ENCODE measurements at regions not wholly inside any gene's neighbourhood (a gene's known extent, or its start where the extent isn't known, plus 50 kb on each side); places are given as distances from the start of the nearest gene placed in this dataset.
A peak's percentile ranks its signal among the peaks of the same experiment; 100 is the strongest.
"Not testable (repeated sequence)": the region's sequence is repeated elsewhere in the genome, so short reads cannot be mapped to it uniquely, and the experiment has no call there.

DNA sequence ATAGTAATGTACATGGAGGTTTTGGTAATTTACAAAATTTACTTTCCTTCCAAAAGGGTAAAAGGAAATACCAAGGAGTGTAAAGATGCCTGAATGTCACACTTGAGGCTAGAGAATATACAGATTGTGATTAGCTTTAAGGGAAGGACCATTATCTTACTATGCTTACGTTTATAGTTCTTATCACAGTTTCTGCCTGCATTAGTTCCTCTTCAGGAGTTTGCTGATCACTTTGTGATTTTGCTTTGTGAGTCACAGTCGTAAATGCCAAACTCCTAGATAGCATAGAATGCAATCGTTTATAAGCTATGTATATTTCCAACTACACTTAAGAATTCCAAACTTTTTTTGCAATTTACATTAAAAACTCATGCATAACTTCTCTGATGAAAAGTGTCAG is 1034.6 kb downstream of the DIPK2A start:
- DNase-seq, result no peak

DNA sequence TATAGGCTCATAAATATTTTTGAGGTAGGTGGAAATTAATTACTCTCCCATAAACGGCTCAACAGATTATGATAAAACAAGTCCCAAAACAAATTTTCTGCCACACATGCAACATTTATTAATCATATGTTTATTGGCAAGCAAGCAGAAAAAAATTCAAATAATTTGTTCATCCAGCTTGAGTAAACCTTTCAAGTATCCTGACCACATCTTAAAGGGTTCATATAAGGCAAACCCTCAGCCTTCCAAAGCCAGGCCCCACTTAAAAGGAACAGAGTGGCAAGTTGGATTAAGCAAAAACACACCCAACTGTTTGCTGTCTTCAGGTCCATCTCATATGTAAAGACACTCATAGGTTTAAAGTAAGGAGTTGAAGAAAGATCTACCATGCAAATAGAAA is 1042.3 kb downstream of the DIPK2A start:
- no peak for DNase-seq

GRCh38 chr3:145015253-145015652 is 1043.6 kb downstream of the DIPK2A start:
- DNase-seq, result no peak

GRCh38 chr3:145017959-145018358 is 1046.3 kb downstream of the DIPK2A start:
- no peak for DNase-seq

- DNase-seq, result no peak
Observed at GRCh38 chr3:145022447-145022846, 1050.8 kb downstream of the DIPK2A start.

DNA sequence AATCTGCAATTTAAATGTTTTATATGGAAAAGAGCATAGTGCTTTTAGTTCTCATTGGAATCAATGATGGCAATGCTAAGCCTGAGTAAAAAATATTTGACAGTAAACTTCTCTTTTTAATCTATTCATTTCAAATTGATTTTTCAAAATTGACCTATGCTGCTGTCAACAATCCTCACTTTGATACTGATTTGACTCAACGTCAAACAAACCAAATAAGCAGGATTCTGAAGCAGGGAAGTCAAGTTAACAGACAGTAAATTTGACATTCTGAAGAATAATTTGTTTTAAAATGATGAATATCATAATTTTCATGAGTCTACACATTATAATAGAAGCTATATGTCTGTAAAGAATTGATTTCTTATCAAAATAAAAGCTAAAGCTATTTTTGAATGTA is 1053.1 kb downstream of the DIPK2A start:
- no peak for DNase-seq

DNA sequence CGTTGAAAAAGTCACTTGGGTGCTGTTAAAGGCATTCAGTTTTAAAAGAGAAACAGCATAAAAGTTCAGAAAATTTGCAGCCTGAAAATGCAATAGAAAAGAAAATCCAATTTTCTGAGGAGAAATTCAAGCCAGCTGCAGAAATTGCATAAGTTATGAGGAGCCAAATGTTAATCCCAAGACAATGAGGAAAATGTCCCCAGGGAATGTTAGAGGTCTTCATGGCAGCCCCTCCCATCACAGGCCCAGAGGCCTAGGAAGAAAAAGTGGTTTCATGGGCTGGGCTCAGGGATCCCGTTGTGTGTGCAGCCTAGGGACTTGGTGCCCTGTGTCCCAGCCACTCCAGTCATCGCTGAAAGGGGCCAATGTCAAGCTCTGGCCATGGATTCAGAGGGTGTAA is 1055.6 kb downstream of the DIPK2A start:
- DNase-seq, result not testable (repeated sequence)

- no peak for DNase-seq
Observed at GRCh38 chr3:145032791-145033190, 1061.2 kb downstream of the DIPK2A start.

DNA sequence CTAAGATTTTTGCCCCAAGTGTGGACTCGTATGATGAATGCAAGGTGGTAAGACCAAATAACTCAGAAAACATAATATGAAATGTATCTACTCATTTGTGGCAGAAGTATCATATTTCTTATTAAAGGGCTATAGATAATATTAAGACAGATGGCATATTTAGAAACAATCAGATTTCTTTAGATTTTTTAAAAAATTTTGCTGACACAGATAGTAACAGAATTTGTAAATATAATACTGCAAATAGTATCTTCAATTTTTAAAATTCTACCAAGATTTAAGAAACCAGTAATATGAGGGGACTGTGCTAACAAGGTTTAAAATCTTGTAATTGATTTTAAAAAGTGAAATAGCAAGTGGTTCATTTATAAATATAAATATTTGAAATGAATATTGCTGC is 1064.1 kb downstream of the DIPK2A start:
- no peak for DNase-seq

DNA sequence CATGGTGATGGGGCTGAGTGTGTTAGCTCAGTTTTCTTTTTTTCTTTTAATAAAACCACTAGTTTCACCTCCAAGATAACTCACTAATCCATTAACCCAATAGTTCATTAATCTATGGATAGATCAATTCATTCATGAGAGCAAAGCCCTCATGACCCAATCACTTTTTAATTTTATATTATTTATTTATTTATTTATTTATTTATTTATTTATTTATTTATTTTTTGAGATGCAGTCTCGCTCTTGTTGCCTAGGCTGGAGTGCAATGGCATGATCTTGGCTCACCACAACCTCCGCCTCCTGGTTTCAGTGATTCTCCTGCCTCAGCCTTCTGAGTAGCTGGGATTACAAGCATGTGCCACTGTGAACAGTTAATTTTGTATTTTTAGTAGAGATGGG is 1082.4 kb downstream of the DIPK2A start:
- not testable (repeated sequence) for DNase-seq

GRCh38 chr3:145055375-145056076 is 1083.9 kb downstream of the DIPK2A start:
- DNase-seq, result no peak

- DNase-seq, result no peak
Observed at GRCh38 chr3:145058483-145058882, 1086.9 kb downstream of the DIPK2A start.

- no peak for DNase-seq
Observed at GRCh38 chr3:145063616-145064015, 1092.0 kb downstream of the DIPK2A start.

DNA sequence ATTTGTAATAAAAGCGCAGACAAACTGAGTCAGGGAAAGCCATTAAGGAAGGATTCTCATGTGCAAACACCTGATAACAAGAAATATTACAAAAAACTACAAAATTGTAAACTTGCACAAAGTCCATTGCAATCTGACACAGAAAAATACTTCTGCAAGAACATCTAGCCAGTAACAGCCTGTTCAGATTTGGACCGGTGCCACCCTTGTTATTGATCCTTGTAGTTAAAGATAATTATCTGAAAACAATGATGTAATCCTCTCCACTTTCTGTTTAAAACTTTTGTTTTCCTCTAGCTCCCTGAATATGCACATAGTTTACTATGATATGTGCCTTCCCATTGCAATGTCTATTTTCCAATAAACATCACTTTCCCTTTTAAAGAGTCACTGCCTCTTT is 1090.2 kb downstream of the PLOD2 start:
- DNase-seq, result no peak

DNA sequence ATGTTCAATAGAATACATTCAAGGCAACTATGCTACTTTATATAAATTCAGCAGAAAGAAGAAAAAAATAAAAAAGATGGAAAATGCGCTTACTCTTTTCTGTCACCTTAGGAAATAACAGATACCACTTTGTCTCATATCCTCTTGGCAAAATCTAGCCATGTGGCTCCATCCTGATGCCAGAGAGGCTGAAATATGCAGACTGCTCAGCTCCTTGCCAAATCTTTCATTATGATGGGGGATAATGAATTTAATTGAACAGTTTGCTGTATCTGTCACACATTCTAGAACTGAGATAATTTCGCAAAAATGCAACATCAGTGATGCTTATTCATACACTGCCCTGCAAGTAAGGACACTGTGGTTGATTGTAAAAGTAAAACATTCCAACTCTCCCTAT is 1081.5 kb downstream of the PLOD2 start:
- DNase-seq, result peak in 3 of 58 donors; percentile 5 to 24 (median 8)

GRCh38 chr3:145087038-145087437 is 1073.9 kb downstream of the PLOD2 start:
- no peak for DNase-seq

DNA sequence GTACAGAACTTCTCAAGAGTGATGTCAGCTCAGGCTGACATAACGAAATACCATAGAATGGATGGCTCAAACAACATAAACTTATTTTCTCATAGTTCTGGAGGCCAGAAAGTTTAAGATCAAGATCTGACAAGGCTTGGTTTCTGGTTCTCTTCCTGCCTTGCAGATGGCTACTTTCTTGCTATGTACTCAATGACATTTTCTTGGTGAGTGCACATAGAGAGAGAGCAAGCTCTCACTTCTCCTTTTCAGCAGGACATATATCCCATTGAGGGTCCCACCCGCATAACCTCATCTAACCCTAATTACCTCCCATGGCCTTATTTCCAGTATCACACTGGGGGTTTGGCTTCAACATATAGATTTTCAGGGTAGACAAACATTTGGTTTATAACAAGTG is 1072.1 kb downstream of the PLOD2 start:
- DNase-seq, result no peak

GRCh38 chr3:145089337-145089736 is 1071.6 kb downstream of the PLOD2 start:
- no peak for DNase-seq

DNA sequence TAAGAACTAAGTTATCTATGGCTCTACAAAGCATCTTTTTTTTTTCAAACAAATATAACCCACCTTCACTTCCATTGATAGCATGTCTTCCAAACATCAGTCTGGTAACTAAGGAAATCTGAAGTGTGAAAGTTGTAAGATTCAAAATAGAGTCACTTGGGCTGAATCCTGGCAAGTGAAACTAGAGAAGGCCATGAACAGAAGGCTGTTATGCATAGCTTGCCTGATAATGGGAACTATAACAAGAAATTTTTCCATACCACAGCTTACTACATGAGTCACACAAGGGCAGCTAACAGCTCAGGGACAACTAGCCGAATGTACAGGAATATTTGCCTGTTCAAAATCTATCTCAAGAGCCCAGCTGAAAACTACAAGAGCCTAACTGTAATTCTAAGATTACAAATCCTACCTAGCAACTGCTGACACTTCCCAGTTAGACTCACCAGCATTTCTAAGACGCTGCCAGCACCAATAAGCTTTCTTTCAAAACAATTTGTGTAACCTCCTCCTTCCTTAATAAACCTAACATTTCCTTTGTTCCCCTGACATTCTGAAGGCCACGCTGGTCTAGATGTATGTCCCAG is 1066.5 kb downstream of the PLOD2 start:
- DNase-seq, result peak in 3 of 58 donors; percentile 3 to 8 (median 6)

DNA sequence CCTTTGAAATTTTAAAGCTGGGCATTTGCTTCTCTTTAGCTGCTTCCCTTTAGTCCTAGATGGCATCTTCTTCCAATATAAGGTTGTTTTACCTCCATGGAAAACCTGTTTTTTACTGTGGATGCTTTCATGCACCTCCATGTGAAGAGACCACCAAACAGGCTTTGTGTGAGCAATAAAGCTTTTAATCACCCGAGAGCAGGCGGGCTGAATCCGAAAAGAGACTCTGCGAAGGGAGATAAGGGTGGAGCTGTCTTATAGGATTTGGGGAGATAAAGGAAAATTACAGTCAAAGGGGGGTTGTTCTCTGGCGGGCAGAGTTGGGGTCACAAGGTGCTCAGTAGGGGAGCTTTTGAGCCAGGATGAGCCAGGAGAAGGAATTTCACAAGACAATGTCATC is 1049.8 kb downstream of the PLOD2 start:
- not testable (repeated sequence) for DNase-seq

DNA sequence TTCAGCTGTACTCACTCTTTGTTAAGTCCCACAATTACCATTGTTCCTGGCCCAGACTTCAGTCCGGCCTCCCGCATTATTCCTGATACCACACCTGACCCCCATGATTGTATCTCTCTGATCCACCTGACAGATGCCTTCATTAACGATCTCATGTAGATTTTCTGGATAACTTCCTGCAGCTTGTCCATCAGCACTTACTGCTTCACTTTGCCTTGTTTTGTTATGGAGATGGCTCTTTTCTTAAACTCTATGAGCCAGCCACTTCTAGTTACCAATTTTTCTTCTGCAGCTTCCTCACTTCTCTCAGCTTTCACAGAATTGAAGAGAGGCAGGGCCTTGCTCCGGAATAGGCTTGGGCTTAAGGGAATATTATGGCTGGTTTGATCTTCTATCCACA is 1044.2 kb downstream of the PLOD2 start:
- DNase-seq, result no peak

GRCh38 chr3:145118303-145118702 is 1042.7 kb downstream of the PLOD2 start:
- no peak for DNase-seq

GRCh38 chr3:145124900-145125678 is 1035.9 kb downstream of the PLOD2 start:
- DNase-seq, result no peak
